Lower leg skin (tissue), 3 donors: ENCODE measurements at regions not wholly inside any gene's neighbourhood (a gene's known extent, or its start where the extent isn't known, plus 50 kb on each side); places are given as distances from the start of the nearest gene placed in this dataset.

Source experiments
- POLR2A ChIP-seq, 2 donors: fragments of 450-650 bp; IDR thresholded peaks; one replicate each; pipeline ENCODE4 v1.6.1; 2016 to 2017; ENCODE audit warnings: antibody characterized with exemption in 2 of 2, mild to moderate bottlenecking in 1 of 2, moderate library complexity in 1 of 2
- TF ChIP-seq, protein P1 (sequence below), 3 donors: fragments of 450-650 bp; IDR thresholded peaks; one replicate each; pipeline ENCODE4 v1.5.1; 2016; ENCODE audit warnings: antibody characterized with exemption in 3 of 3, mild to moderate bottlenecking in 3 of 3, moderate library complexity in 2 of 3

DNA sequence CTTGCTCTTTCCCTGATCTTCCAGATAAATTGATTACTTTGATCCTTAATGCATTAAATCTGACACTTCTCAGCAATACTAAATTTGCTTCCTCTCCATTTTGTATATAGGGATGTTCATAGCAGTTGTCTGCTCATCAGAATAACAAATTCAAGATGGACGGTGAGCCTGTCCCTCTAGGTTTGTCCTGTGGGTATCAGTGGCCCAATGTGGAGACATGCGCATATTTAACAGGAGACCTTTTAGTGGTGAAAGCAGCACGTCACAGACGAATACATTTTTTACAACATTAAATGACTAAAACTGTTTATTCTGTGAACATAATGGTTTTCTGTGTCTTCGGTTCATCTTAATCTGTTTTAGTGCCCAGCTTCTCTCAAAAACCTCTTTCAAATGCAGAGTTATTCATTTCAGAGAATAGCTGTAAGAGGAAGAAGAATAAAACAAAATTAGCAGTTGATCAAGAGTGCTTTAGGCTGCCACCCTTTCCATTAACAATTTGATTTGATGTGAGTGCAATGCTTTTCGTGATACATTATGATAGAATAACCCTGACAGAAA, 1970.4 kb upstream of the WWC1 start:
- TF ChIP-seq, protein P1, sequence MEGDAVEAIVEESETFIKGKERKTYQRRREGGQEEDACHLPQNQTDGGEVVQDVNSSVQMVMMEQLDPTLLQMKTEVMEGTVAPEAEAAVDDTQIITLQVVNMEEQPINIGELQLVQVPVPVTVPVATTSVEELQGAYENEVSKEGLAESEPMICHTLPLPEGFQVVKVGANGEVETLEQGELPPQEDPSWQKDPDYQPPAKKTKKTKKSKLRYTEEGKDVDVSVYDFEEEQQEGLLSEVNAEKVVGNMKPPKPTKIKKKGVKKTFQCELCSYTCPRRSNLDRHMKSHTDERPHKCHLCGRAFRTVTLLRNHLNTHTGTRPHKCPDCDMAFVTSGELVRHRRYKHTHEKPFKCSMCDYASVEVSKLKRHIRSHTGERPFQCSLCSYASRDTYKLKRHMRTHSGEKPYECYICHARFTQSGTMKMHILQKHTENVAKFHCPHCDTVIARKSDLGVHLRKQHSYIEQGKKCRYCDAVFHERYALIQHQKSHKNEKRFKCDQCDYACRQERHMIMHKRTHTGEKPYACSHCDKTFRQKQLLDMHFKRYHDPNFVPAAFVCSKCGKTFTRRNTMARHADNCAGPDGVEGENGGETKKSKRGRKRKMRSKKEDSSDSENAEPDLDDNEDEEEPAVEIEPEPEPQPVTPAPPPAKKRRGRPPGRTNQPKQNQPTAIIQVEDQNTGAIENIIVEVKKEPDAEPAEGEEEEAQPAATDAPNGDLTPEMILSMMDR (IDR thresholded peaks at IDR 0.05): no peak
- TF ChIP-seq POLR2A (IDR thresholded peaks at IDR 0.05): no peak
